Activated naive CD8-positive, alpha-beta T cell treated with anti-CD3 and anti-CD28 coated beads, Interleukin-2, amount 50 U/mL, for 16 hours (primary cell): ENCODE measurements at regions not wholly inside any gene's neighbourhood (a gene's known extent, or its start where the extent isn't known, plus 50 kb on each side); places are given as distances from the start of the nearest gene placed in this dataset.

ENCODE experiments used
- DNase-seq: peaks from one replicate; pipeline ENCODE4 v3.0.0-alpha.2; 2020; ENCODE audit warnings: low read depth, low spot score

GRCh38 chr6:11358904-11359830 lies 126.7 kb upstream of the NEDD9 start:
- DNase-seq: no peak

DNA sequence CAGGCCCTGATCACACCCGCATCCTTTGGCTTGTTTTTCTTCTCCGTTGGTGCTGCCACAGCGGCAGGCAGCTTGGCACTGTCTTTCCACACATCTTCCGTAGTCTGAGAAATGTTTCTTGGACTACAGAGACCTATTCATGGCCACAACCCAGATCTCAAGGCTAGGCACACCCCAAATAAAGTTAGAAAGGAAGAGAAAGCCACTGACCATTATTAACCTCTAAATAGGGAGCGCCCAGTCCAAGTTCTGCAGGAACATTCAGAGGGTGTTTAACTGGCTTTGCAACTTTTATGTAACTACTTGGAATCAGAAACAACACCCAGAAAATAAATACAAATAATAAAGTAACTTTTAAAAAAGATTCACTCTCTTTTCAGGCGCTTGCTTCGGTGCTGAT lies 124.8 kb upstream of the NEDD9 start:
- DNase-seq: no peak

- DNase-seq: no peak
These were observed 124.1 kb upstream of the NEDD9 start for GRCh38 chr6:11356404-11357155.

DNA sequence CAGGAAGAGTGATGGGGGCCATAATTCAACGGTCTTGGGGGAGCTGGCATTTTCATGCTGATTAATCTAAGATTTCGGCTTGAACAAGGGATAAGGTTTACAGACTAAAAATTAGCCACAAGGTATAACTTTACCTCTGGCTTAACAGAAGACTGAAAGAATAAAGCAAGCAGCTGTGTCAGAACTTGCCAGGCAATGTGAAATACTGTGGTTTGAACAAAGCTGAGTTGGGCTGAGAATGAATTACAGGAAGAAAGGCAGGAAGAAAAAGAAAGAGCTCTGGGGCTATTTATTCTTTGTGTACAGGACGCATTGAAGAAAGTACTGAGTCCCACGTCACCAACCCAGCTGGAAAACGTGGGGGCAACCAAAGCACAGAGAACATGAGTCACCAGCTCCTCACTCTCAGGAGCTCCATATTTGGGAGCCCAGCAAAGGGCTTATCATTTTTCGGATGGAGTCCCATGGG lies 121.5 kb upstream of the NEDD9 start:
- peak; percentile 58 for DNase-seq

DNA sequence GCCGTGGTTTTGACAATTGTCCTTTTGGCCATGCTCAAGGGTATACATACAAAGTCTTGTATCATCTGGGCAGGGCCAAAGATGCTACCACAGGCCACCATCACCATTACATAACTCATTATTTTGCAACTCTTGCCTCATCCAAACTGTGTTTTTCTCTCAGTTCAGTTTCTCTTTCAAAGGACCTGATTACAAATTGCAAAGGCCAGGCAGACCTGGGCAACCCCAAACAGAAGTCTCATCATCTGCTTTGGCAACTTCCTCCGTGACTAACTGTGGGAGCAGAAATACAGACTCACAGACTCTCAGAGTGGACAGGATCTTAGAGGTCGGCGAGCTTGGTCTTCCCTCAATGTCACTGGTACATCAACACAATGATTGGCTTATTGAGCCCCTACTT lies 117.8 kb upstream of the NEDD9 start:
- no peak for DNase-seq

- no peak for DNase-seq
These were observed 117.4 kb upstream of the NEDD9 start for GRCh38 chr6:11349880-11350279.

DNA sequence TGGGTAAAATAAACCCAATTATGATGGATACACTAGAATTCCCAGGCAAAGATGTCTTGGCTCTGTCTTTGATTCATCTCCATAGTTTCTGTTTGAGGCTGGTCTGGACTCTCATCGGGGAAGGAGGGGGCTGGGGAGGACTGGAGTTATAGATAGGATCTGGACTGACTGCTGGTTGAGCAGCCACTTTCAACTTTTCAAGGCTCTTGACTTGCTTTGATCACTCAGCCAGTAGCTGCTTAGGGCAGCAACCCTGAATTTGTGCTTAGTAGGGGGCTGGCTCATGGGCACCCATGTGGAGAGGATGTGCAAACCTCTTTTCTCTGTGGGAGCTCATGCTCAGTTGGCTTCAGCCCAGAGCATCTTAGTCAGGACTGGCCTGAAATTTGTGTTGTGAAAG lies 114.0 kb upstream of the NEDD9 start:
- DNase-seq: no peak

DNA sequence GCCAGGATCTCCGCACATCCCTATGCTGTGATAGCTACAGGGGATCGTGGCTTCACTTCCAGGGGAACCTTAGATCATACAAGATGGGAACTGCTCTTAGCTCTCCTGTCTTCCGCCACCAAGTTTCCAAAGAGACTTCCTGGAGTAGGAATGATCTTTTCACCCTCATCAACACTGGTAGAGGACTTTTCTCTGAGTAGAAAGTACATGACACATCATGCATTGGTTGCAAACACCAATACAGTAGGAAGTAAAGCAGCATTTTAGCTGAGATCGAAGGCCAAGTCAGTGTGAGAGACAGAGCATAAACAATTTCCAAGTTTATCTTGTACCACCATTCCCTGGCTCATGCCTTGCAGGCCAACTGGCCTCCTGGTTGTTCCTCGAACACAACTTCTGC lies 113.1 kb upstream of the NEDD9 start:
- DNase-seq: no peak

GRCh38 chr6:11343963-11344723 lies 111.7 kb upstream of the NEDD9 start:
- DNase-seq: no peak

DNA sequence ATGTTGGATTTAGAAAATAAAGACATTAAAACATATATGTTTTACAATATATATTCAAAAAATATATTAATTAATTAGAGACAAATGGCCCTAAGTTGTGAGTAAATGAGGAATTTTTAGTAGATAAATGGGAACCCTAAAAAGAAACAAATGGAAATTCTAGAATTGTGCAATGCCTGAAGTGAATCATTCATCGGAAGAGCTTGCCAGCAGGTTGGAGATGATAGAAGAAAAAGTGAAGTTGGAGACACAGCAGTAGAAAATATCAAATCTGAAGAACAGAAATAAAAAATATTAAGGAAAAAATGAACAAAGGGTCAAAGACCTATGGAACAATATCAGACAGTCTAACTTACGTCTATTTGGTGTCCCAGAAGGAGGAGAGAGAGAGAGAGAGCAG lies 109.4 kb upstream of the NEDD9 start:
- DNase-seq: no peak

- DNase-seq: no peak
These were observed 108.8 kb upstream of the NEDD9 start for GRCh38 chr6:11341303-11341702.

DNA sequence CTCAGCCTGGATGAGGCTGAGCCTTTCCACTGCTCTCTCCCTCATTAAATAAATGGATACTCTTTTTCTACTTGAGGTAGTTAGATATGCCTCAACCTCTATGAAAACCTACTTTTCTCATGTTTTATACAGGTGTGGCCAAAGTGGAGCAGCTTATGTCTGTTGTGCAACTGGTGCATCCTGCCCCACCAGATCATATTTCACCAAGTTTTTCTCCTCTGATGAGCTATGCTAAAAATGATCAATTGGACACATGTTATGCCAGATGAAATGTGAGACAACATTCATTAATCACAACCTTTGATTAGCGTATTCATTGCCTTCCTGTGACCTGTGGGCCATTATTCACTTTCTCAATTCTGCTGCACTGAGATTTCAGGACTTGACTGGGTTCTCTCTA lies 106.9 kb upstream of the NEDD9 start:
- no peak for DNase-seq

GRCh38 chr6:11337306-11337705 lies 104.8 kb upstream of the NEDD9 start:
- DNase-seq: no peak

- no peak for DNase-seq
These were observed 103.4 kb upstream of the NEDD9 start for GRCh38 chr6:11335826-11336225.

GRCh38 chr6:11333132-11333849 lies 100.8 kb upstream of the NEDD9 start:
- no peak for DNase-seq

GRCh38 chr6:11332463-11332862 lies 100.0 kb upstream of the NEDD9 start:
- no peak for DNase-seq

DNA sequence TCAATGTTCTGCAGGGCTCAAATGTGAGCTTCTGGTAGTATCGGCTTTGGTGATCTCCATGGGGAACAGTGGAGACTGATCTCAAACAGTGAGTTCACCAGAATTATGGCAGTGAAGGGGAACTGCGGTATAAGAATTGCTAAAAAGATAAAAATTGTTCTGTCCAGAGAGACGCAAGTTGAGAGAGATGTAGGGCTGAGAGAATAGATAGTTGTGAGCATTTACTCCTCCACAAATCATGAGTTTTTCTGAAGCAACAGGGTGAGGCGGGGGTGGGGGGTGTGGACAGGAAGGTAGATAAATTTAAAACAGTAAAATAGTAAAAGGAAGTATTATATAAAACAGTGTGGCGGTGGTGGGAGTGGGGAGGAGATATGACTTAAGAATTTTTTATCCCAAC lies 98.6 kb upstream of the NEDD9 start:
- no peak for DNase-seq

GRCh38 chr6:11330413-11330760 lies 97.9 kb upstream of the NEDD9 start:
- no peak for DNase-seq

GRCh38 chr6:11329726-11330412 lies 97.4 kb upstream of the NEDD9 start:
- DNase-seq: no peak

GRCh38 chr6:11328613-11329247 lies 96.3 kb upstream of the NEDD9 start:
- DNase-seq: no peak
